GM12892 (cell line): ENCODE measurements at regions not wholly inside any gene's neighbourhood (a gene's known extent, or its start where the extent isn't known, plus 50 kb on each side); places are given as distances from the start of the nearest gene placed in this dataset.

ENCODE experiments used
- DNase-seq: peaks from one replicate; pipeline ENCODE4 v3.0.0; 2011; ENCODE audit not compliant: insufficient read length
- FAIRE-seq: peaks from 2 replicates; lab custom pipeline; 2011; peaks lifted over from hg19 to GRCh38; lab: Jason Lieb, UNC
- POLR2A ChIP-seq: IDR thresholded peaks from 2 replicates; pipeline ENCODE4 v1.6.1; 2011; ENCODE audit warnings: low read depth, low read length, control low read depth
- POLR2AphosphoS5 ChIP-seq: IDR thresholded peaks from 2 replicates; pipeline ENCODE4 v1.6.1; 2011; ENCODE audit warnings: low read depth, low read length, control low read depth
- TAF1 ChIP-seq: IDR thresholded peaks from 2 replicates; pipeline ENCODE4 v1.6.1; 2011; ENCODE audit warnings: low read depth, mild to moderate bottlenecking, control low read depth, low read length, borderline replicate concordance

GRCh38 chr14:89637581-89637980, 220.5 kb upstream of the FOXN3 start:
- FAIRE-seq (no peak), DNase-seq (no peak)
- TF ChIP-seq POLR2AphosphoS5, result no peak
- no peak for TF ChIP-seq POLR2A
- no peak for TF ChIP-seq TAF1

GRCh38 chr14:89635615-89636014, 218.6 kb upstream of the FOXN3 start:
- DNase-seq (no peak), FAIRE-seq (no peak)
- no peak for TF ChIP-seq POLR2A
- TF ChIP-seq POLR2AphosphoS5, result no peak
- no peak for TF ChIP-seq TAF1

GRCh38 chr14:89634037-89634436, 217.0 kb upstream of the FOXN3 start:
- DNase-seq (no peak), FAIRE-seq (no peak)
- TF ChIP-seq POLR2AphosphoS5 (no peak), TAF1 (no peak), POLR2A (no peak)

- DNase-seq, result no peak
- FAIRE-seq, result peak; percentile 50
- TF ChIP-seq POLR2AphosphoS5, result no peak
- TF ChIP-seq POLR2A, result no peak
- TF ChIP-seq TAF1, result no peak
Measured at GRCh38 chr14:89630101-89630829, 213.2 kb upstream of the FOXN3 start.

GRCh38 chr14:89629383-89629782, 212.3 kb upstream of the FOXN3 start:
- FAIRE-seq (peak; percentile 46), DNase-seq (no peak)
- no peak for TF ChIP-seq POLR2A
- TF ChIP-seq POLR2AphosphoS5, result no peak
- no peak for TF ChIP-seq TAF1

GRCh38 chr14:89628521-89628920, 211.5 kb upstream of the FOXN3 start:
- DNase-seq, result no peak
- FAIRE-seq, result no peak

GRCh38 chr14:89626233-89626806, 209.3 kb upstream of the FOXN3 start:
- TF ChIP-seq POLR2A, result no peak
- TF ChIP-seq TAF1, result no peak
- no peak for TF ChIP-seq POLR2AphosphoS5
- peak; percentile 5 for FAIRE-seq
- DNase-seq, result no peak

More at GRCh38 chr14:89628521-89628920, 211.5 kb upstream of the FOXN3 start:
- TF ChIP-seq POLR2AphosphoS5 (no peak), TAF1 (no peak), POLR2A (no peak)

GRCh38 chr14:89625731-89626232, 208.7 kb upstream of the FOXN3 start:
- TF ChIP-seq POLR2AphosphoS5 (no peak), TAF1 (no peak), POLR2A (no peak)
- DNase-seq (no peak), FAIRE-seq (no peak)

- TF ChIP-seq POLR2A, result no peak
- TF ChIP-seq TAF1, result no peak
- no peak for TF ChIP-seq POLR2AphosphoS5
- no peak for DNase-seq
- no peak for FAIRE-seq
Measured at GRCh38 chr14:89625244-89625713, 208.2 kb upstream of the FOXN3 start.

- no peak for FAIRE-seq
- DNase-seq, result no peak
- TF ChIP-seq POLR2A (no peak), POLR2AphosphoS5 (no peak)
Measured at GRCh38 chr14:89624500-89625156, 207.6 kb upstream of the FOXN3 start.
